ENCODE measurements at regions not wholly inside any gene's neighbourhood (a gene's known extent, or its start where the extent isn't known, plus 50 kb on each side); places are given as distances from the start of the nearest gene placed in this dataset.

DNA sequence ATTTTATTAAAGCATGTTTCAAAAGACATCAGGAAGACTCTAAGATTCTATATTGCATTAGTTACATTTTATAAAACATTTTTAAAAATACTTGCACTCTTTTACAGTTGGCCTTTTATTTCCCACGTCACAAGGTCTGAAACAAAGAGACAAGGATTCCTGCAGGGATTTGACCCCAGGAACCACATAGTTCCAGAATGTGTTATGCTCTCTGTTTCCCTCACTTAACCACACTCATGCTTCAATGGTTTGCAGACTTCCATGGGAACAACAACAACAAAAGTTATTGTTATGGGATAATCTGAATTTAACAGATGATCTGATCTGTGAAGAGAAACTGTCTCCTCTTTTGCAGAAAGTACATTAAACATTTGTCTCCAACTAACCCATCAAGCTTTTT is 104.3 kb upstream of the PPFIA2 start:
- Mint-ChIP-seq H3K9me3 (peaks cover 0 to 3% (median 0%) of the 10 kb centered on the region in 7 donors), H3K27me3 (no peaks in the 10 kb centered on the region), H3K4me3 (no peak overlapping the region), H3K27ac (no peak overlapping the region), H3K4me1 (no peaks in the 10 kb centered on the region), H3K36me3 (no peaks in the 10 kb centered on the region)
- ATAC-seq (ENCODE audit: low read depth in 2 of 2) (no peak), DNase-seq (no peak)

GRCh38 chr12:81859521-81859920 is 100.4 kb upstream of the PPFIA2 start:
- no peaks in the 10 kb centered on the region for H3K4me1 Mint-ChIP-seq
- peaks cover 0 to 12% (median 0%) of the 10 kb centered on the region in 7 donors for H3K9me3 Mint-ChIP-seq
- no peaks in the 10 kb centered on the region for H3K27me3 Mint-ChIP-seq
- DNase-seq (no peak), ATAC-seq (ENCODE audit: low read depth in 2 of 2) (no peak)
- no peak overlapping the region for H3K4me3 Mint-ChIP-seq
- H3K36me3 Mint-ChIP-seq: no peaks in the 10 kb centered on the region
- no peak overlapping the region for H3K27ac Mint-ChIP-seq

- no peak overlapping the region for H3K4me3 Mint-ChIP-seq
- peaks cover 0 to 2% (median 0%) of the 10 kb centered on the region in 7 donors for H3K9me3 Mint-ChIP-seq
- no peak overlapping the region for H3K27ac Mint-ChIP-seq
- DNase-seq (no peak), ATAC-seq (ENCODE audit: low read depth in 2 of 2) (no peak)
- no peaks in the 10 kb centered on the region for H3K4me1 Mint-ChIP-seq
- H3K36me3 Mint-ChIP-seq: no peaks in the 10 kb centered on the region
- no peaks in the 10 kb centered on the region for H3K27me3 Mint-ChIP-seq
Observed at GRCh38 chr12:81843599-81843998, 84.4 kb upstream of the PPFIA2 start.

DNA sequence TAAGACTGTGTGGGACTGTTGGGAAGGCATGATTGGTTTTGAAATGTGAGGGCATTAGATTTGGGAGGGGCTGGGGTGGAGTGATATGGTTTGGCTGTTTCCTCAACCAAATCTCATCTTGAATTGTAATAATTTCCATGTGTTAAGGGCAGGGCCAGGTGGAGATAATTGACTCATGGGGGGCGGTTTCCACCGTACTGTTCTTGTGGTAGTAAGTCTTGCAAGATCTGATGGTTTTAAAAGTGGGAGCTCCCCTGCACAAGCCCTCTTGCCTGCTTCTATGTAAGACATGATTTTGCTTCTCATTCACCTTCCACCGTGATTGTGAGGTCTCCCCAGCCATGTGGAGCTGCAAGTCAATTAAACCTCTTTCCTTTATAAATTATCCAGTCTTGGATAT is 76.6 kb upstream of the PPFIA2 start:
- Mint-ChIP-seq H3K4me3 (no peak overlapping the region), H3K9me3 (peaks cover 0 to 8% (median 6%) of the 10 kb centered on the region in 7 donors), H3K27ac (no peak overlapping the region), H3K4me1 (no peaks in the 10 kb centered on the region), H3K36me3 (no peaks in the 10 kb centered on the region), H3K27me3 (no peaks in the 10 kb centered on the region)
- ATAC-seq (ENCODE audit: low read depth in 2 of 2) (no peak), DNase-seq (no peak)

DNA sequence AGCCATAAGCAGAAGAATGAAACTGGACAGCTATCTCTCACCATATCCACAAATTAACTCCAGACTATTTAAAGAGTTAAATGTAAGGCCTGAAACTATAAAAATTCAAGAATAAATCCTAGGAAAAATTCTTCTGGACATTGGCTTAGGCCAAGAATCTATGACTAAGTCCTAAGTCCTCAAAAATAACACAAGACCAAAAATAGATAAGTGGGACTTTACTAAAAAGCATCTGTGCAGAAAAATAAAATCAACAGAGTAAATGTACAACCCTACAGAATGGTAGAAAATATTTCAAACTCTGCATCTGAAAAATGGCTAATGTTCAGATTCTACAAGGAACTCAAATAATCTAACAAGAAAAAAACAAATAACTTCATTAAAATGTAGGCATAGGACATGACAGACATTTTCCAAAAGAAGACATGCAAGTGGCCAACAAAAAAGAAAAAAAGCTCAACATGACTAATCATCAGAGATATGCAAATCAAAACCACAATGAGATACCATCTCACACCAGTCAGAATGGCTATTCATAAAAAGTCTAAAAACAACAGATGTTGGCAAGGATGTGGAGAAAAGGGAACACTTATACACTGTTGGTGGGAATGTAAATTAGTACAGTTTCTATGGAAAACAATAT is 61.0 kb upstream of the PPFIA2 start:
- no peaks in the 10 kb centered on the region for H3K27me3 Mint-ChIP-seq
- DNase-seq (no peak), ATAC-seq (ENCODE audit: low read depth in 2 of 2) (no peak)
- no peak overlapping the region for H3K4me3 Mint-ChIP-seq
- no peaks in the 10 kb centered on the region for H3K36me3 Mint-ChIP-seq
- H3K4me1 Mint-ChIP-seq: no peaks in the 10 kb centered on the region
- peaks cover 1 to 18% (median 8%) of the 10 kb centered on the region in 7 donors for H3K9me3 Mint-ChIP-seq
- no peak overlapping the region for H3K27ac Mint-ChIP-seq

- ATAC-seq (ENCODE audit: low read depth in 2 of 2) (no peak), DNase-seq (no peak)
- Mint-ChIP-seq H3K4me3 (no peak overlapping the region), H3K27me3 (no peaks in the 10 kb centered on the region), H3K4me1 (no peaks in the 10 kb centered on the region), H3K9me3 (peaks cover 2 to 18% (median 9%) of the 10 kb centered on the region in 7 donors), H3K27ac (no peak overlapping the region), H3K36me3 (no peaks in the 10 kb centered on the region)
Observed at GRCh38 chr12:81815611-81816010, 56.5 kb upstream of the PPFIA2 start.

DNA sequence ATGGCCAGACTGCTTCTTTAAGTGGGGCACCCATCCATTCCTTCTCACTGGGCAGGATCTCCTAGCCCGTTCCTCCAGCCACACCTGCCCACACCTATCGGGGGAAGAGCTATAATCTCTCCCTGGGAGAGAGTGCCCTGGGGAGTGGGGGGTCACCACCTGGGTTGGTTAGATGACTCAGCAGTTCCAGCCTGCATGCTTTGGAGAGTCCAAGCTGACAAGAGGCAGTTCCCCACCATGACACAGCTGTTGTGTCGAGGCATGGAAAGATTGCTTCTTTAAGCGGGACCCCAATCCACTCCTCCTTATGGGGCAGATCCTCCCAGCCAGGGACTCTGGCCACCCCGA is 52.6 kb upstream of the PPFIA2 start:
- Mint-ChIP-seq H3K4me3 (no peak overlapping the region), H3K9me3 (peaks cover 2 to 11% (median 5%) of the 10 kb centered on the region in 7 donors), H3K27ac (no peak overlapping the region), H3K36me3 (no peaks in the 10 kb centered on the region), H3K4me1 (no peaks in the 10 kb centered on the region), H3K27me3 (no peaks in the 10 kb centered on the region)
- DNase-seq (no peak), ATAC-seq (ENCODE audit: low read depth in 2 of 2) (no peak)

GRCh38 chr12:81811061-81811777 is 52.1 kb upstream of the PPFIA2 start:
- peaks cover 0 to 8% (median 5%) of the 10 kb centered on the region in 7 donors for H3K9me3 Mint-ChIP-seq
- no peaks in the 10 kb centered on the region for H3K36me3 Mint-ChIP-seq
- no peak for DNase-seq
- no peak overlapping the region for H3K4me3 Mint-ChIP-seq
- H3K4me1 Mint-ChIP-seq: no peaks in the 10 kb centered on the region
- H3K27me3 Mint-ChIP-seq: no peaks in the 10 kb centered on the region
- H3K27ac Mint-ChIP-seq: no peak overlapping the region
- ATAC-seq (ENCODE audit: low read depth in 2 of 2): no peak

DNA sequence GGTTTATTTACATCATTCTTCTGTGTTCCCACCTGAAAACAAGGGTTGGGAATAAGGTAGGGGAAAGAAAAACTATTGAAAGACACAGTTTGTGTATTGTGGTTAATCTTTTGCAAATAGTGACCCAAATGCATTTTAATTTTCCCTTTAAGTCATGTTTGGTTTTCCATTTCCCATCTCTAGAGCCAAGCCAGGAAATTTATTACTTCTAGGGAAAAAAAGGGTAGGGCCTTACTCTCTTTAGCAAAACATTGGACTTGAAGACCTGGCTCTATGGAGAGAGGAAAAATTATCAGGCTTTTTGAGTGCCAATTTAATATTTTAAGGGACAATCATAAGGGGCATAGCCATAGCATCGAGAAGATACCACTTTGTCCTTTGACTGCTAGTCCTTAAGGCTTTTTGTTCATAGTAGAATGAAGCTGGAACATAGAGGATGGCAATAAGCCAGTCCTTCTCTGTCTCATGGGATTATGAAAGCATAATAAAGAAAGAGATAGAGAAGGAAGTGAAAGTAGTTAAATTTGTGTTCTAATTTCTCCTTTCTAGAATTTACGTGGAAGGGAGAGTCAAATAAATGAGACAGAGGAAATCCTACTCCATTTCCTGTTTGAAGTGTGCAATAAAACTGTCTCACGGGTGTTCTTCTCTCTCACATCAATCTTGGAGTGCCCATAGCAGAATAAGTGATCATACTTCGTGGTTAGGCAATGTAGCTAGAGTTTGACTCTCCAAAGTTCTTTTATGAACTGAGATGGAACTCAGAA is 50.9 kb upstream of the PPFIA2 start:
- no peak overlapping the region for H3K27ac Mint-ChIP-seq

GRCh38 chr12:81809113-81809777 is 50.1 kb upstream of the PPFIA2 start:
- no peaks in the 10 kb centered on the region for H3K4me1 Mint-ChIP-seq
- peaks cover 0 to 8% (median 3%) of the 10 kb centered on the region in 7 donors for H3K9me3 Mint-ChIP-seq
- no peaks in the 10 kb centered on the region for H3K36me3 Mint-ChIP-seq
- no peak overlapping the region for H3K4me3 Mint-ChIP-seq
- DNase-seq (no peak), ATAC-seq (ENCODE audit: low read depth in 2 of 2) (no peak)
- no peaks in the 10 kb centered on the region for H3K27me3 Mint-ChIP-seq
- H3K27ac Mint-ChIP-seq: no peak overlapping the region

More for the DNA sequence above, 50.9 kb upstream of the PPFIA2 start:
- DNase-seq (no peak), ATAC-seq (ENCODE audit: low read depth in 2 of 2) (no peak)
- Mint-ChIP-seq H3K4me1 (no peaks in the 10 kb centered on the region), H3K36me3 (no peaks in the 10 kb centered on the region), H3K4me3 (no peak overlapping the region), H3K9me3 (peaks cover 0 to 8% (median 3%) of the 10 kb centered on the region in 7 donors), H3K27me3 (no peaks in the 10 kb centered on the region)

Measured in naive B cell (primary cell).